ENCODE measurements at regions not wholly inside any gene's neighbourhood (a gene's known extent, or its start where the extent isn't known, plus 50 kb on each side); places are given as distances from the start of the nearest gene placed in this dataset.

GRCh38 chr16:11429823-11430222 is 84.6 kb downstream of the RMI2 start:
- no peak for TF ChIP-seq CTCF (conservative IDR thresholded peaks at IDR 0.05; ENCODE audit: low read length)
- no peak for TF ChIP-seq EZH2phosphoT487 (IDR thresholded peaks at IDR 0.05; ENCODE audit: borderline replicate concordance, low read depth, low read length)
